HEK293 (cell line): ENCODE measurements at regions not wholly inside any gene's neighbourhood (a gene's known extent, or its start where the extent isn't known, plus 50 kb on each side); places are given as distances from the start of the nearest gene placed in this dataset.

Experiments used
- CTCF ChIA-PET: fragments of 350-600 bp; formaldehyde crosslinking; extraction: SDS; loops from one replicate; lab custom pipeline; 2021; ENCODE audit warnings: antibody characterized with exemption; lab: Yijun Ruan, JAX
- POLR2A ChIA-PET: fragments of 300-600 bp; formaldehyde crosslinking; extraction: SDS; loops from one replicate; lab custom pipeline; 2020; ENCODE audit warnings: antibody characterized with exemption, inconsistent platforms; lab: Yijun Ruan, JAX
- H3K27ac ChIP-seq: fragments of 200-500 bp; sonication (Bioruptor generic); 2 replicates; pipeline ENCODE4 v1.5.1; 2014; ENCODE audit warnings: low read depth, low read length, control low read depth, inconsistent platforms; ENCODE audit errors: extremely low read depth
- H3K36me3 ChIP-seq, 2 experiments: fragments of 200-500 bp in 1 of 2; sonication (Bioruptor generic) in 1 of 2; 1 replicate in 1 of 2; 2 replicates in 1 of 2; pipeline ENCODE4 v1.5.1; 2014 to 2017; ENCODE audit warnings: inconsistent platforms in 2 of 2, low read length in 2 of 2; ENCODE audit not compliant: control insufficient read depth in 2 of 2, insufficient read depth in 1 of 2
- H3K4me1 ChIP-seq: fragments of 200-500 bp; sonication (Bioruptor generic); 2 replicates; pipeline ENCODE4 v1.5.1; 2014; ENCODE audit warnings: mild to moderate bottlenecking, low read length, inconsistent platforms; ENCODE audit not compliant: control insufficient read depth, insufficient read depth
- H3K4me3 ChIP-seq: 2 replicates; pipeline ENCODE4 v1.5.1; 2011; ENCODE audit warnings: low read depth, mild to moderate bottlenecking, control low read depth, low read length, moderate library complexity
- H3K9me3 ChIP-seq: fragments of 200-500 bp; sonication (Bioruptor generic); 2 replicates; pipeline ENCODE4 v1.5.1; 2014; ENCODE audit warnings: low read depth, low read length, inconsistent platforms; ENCODE audit not compliant: control insufficient read depth, insufficient read depth
- BCL11A ChIP-seq: fragments of 450-650 bp; formaldehyde crosslinking; IDR thresholded peaks from 2 replicates; pipeline ENCODE4 v1.5.1; 2016; ENCODE audit warnings: low read depth, missing biosample characterization, missing genetic modification characterization
- GLIS2 ChIP-seq: fragments of 450-650 bp; formaldehyde crosslinking; IDR thresholded peaks from 2 replicates; pipeline ENCODE4 v1.5.1; 2016; ENCODE audit warnings: missing biosample characterization, missing genetic modification characterization
- IKZF3 ChIP-seq: fragments of 450-650 bp; IDR thresholded peaks from 2 replicates; pipeline ENCODE4 v1.5.0; 2018; ENCODE audit warnings: missing biosample characterization, mild to moderate bottlenecking, missing genetic modification characterization, moderate library complexity
- MEIS1 ChIP-seq: sonication (generic); formaldehyde crosslinking; IDR thresholded peaks from 2 replicates; pipeline ENCODE4 v1.8.1; 2022; ENCODE audit warnings: missing genetic modification reagents, mild to moderate bottlenecking, borderline replicate concordance
- MYNN ChIP-seq: fragments of 450-650 bp; formaldehyde crosslinking; IDR thresholded peaks from 2 replicates; pipeline ENCODE4 v1.5.1; 2016; ENCODE audit warnings: missing biosample characterization, missing genetic modification characterization, borderline replicate concordance
- REPIN1 ChIP-seq: fragments of 450-650 bp; formaldehyde crosslinking; IDR thresholded peaks from 2 replicates; pipeline ENCODE4 v1.5.1; 2017; ENCODE audit warnings: missing biosample characterization, missing genetic modification characterization, low read depth
- REST ChIP-seq: fragments of 450-650 bp; formaldehyde crosslinking; IDR thresholded peaks from 2 replicates; pipeline ENCODE4 v1.5.1; 2016; ENCODE audit warnings: missing biosample characterization, missing genetic modification characterization
- SALL2 ChIP-seq: fragments of 450-650 bp; formaldehyde crosslinking; IDR thresholded peaks from 2 replicates; pipeline ENCODE4 v1.5.0; 2017; ENCODE audit warnings: missing biosample characterization, mild to moderate bottlenecking, missing genetic modification characterization, borderline replicate concordance
- ZBTB1 ChIP-seq: fragments of 450-650 bp; formaldehyde crosslinking; IDR thresholded peaks from 2 replicates; pipeline ENCODE4 v1.5.1; 2016; ENCODE audit warnings: missing biosample characterization, missing genetic modification characterization
- ZFP69B ChIP-seq: fragments of 450-650 bp; formaldehyde crosslinking; IDR thresholded peaks from 2 replicates; pipeline ENCODE4 v1.5.1; 2016; ENCODE audit warnings: missing biosample characterization, missing genetic modification characterization
- ZNF174 ChIP-seq: fragments of 450-650 bp; formaldehyde crosslinking; IDR thresholded peaks from 2 replicates; pipeline ENCODE4 v1.5.0; 2017; ENCODE audit warnings: missing biosample characterization, mild to moderate bottlenecking, missing genetic modification characterization
- ZNF175 ChIP-seq: fragments of 450-650 bp; formaldehyde crosslinking; IDR thresholded peaks from 2 replicates; pipeline ENCODE4 v1.5.1; 2016; ENCODE audit warnings: missing biosample characterization, missing genetic modification characterization
- ZNF202 ChIP-seq: fragments of 450-650 bp; formaldehyde crosslinking; IDR thresholded peaks from 2 replicates; pipeline ENCODE4 v1.5.1; 2016; ENCODE audit warnings: missing biosample characterization, missing genetic modification characterization, borderline replicate concordance
- ZNF223 ChIP-seq: fragments of 450-650 bp; formaldehyde crosslinking; IDR thresholded peaks from 2 replicates; pipeline ENCODE4 v1.5.1; 2016; ENCODE audit warnings: missing biosample characterization, missing genetic modification characterization
- ZNF341 ChIP-seq: fragments of 450-650 bp; formaldehyde crosslinking; IDR thresholded peaks from 2 replicates; pipeline ENCODE4; 2016; ENCODE audit warnings: low read depth, missing biosample characterization, missing genetic modification characterization
- ZNF529 ChIP-seq: fragments of 450-650 bp; formaldehyde crosslinking; IDR thresholded peaks from 2 replicates; pipeline ENCODE4 v1.5.1; 2017; ENCODE audit warnings: missing genetic modification characterization, missing biosample characterization; ENCODE audit not compliant: insufficient replicate concordance
- ZNF548 ChIP-seq: fragments of 450-650 bp; formaldehyde crosslinking; IDR thresholded peaks from 2 replicates; pipeline ENCODE4 v1.5.1; 2016; ENCODE audit warnings: missing biosample characterization, missing genetic modification characterization
- ZNF560 ChIP-seq: fragments of 450-650 bp; formaldehyde crosslinking; IDR thresholded peaks from 2 replicates; pipeline ENCODE4 v1.5.1; 2017; ENCODE audit warnings: missing biosample characterization, missing genetic modification characterization, borderline replicate concordance
- ZNF580 ChIP-seq: fragments of 450-650 bp; formaldehyde crosslinking; IDR thresholded peaks from 2 replicates; pipeline ENCODE4 v1.5.1; 2016; ENCODE audit warnings: missing biosample characterization, missing genetic modification characterization
- ZNF701 ChIP-seq: fragments of 450-650 bp; formaldehyde crosslinking; IDR thresholded peaks from 2 replicates; pipeline ENCODE4 v1.5.1; 2016; ENCODE audit warnings: missing biosample characterization, missing genetic modification characterization
- ZNF777 ChIP-seq: fragments of 450-650 bp; formaldehyde crosslinking; IDR thresholded peaks from 2 replicates; pipeline ENCODE4 v1.5.1; 2017; ENCODE audit warnings: missing biosample characterization, missing genetic modification characterization, borderline replicate concordance
- ZNF837 ChIP-seq: fragments of 450-650 bp; formaldehyde crosslinking; IDR thresholded peaks from 2 replicates; pipeline ENCODE4 v1.5.1; 2016; ENCODE audit warnings: missing biosample characterization, missing genetic modification characterization
- ZSCAN30 ChIP-seq: fragments of 450-650 bp; IDR thresholded peaks from 2 replicates; pipeline ENCODE4 v1.5.1; 2018; ENCODE audit warnings: missing biosample characterization, mild to moderate bottlenecking, missing genetic modification characterization, moderate library complexity

GRCh38 chr5:73300337-73301207 lies 127.6 kb downstream of the TMEM174 start:
- TF ChIP-seq ZNF341 (tag by site-specific recombination): no peak
- no peak for TF ChIP-seq REST (tag by site-specific recombination)
- no peak for TF ChIP-seq MEIS1
- no peak for TF ChIP-seq ZNF174 (tag by site-specific recombination)
- TF ChIP-seq MYNN: no peak
- TF ChIP-seq ZNF777 (tag by site-specific recombination): no peak
- no peak for TF ChIP-seq BCL11A (tag by site-specific recombination)
- TF ChIP-seq ZNF529 (tag by site-specific recombination): no peak
- no peak for TF ChIP-seq ZNF580 (tag by site-specific recombination)
- TF ChIP-seq SALL2: no peak
- no peak for TF ChIP-seq ZBTB1 (tag by site-specific recombination)
- no peak for TF ChIP-seq REPIN1 (tag by site-specific recombination)
- no peak for TF ChIP-seq ZNF175 (tag by site-specific recombination)
- H3K36me3 ChIP-seq: no peaks in the 10 kb centered on the region
- no peak overlapping the region for H3K27ac ChIP-seq
- H3K9me3 ChIP-seq: no peaks in the 10 kb centered on the region
- ChIA-PET CTCF (no interaction called here), POLR2A (no interaction called here)
- no peak overlapping the region for H3K4me3 ChIP-seq
- peaks cover 6% of the 10 kb centered on the region for H3K4me1 ChIP-seq

DNA sequence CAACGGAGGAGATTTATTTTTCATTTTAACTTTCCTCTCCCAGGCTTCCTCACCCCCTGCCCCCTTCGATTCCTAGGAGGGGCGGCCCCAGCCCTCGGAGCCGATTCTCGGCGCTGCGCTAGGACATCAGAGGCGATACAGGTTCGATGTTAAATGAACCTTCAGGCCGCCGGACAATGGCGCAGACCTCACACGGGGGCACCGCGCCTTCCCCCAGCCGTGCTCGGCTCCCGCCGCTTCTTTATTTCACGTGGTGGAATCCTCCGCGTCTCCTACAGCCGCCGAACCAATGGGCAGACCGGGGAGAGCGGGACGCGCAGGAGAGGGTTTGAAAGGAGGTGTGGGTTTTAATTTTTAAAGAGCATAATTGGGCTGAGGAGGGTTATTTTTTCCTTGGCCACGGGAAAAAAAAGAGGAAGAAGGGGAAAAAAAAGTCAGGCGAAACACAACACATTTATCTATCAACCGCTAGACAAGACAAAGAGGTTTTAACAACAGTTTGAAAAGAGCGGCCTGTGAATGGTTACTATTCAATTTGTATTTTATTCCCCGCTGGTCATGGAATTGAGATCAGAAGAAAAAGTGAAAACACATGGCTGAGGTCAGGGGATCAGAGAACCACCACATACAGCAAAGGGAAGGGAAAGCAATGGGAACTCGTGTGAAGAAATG lies 126.8 kb downstream of the TMEM174 start:
- POLR2A ChIA-PET: no interaction called here

GRCh38 chr5:73298772-73299630 lies 126.0 kb downstream of the TMEM174 start:
- ChIA-PET POLR2A (no interaction called here), CTCF (interaction anchor here (0.6 to 1.3 kb wide), 6 partner anchors 10 to 102 kb away, joined by 3 to 5 read pairs (median 3); no protein-coding TSS in a partner anchor)
- H3K27ac ChIP-seq: no peak overlapping the region; the same call in 1 of the 2 replicates
- peak overlapping the region; percentile 31 for H3K4me3 ChIP-seq
- H3K36me3 ChIP-seq: no peaks in the 10 kb centered on the region
- no peaks in the 10 kb centered on the region for H3K9me3 ChIP-seq
- H3K4me1 ChIP-seq: peaks cover 9% of the 10 kb centered on the region
- no peak for TF ChIP-seq ZFP69B (tag by site-specific recombination)
- peak; percentile 41; the same call in 1 of the 2 replicates for TF ChIP-seq ZSCAN30
- TF ChIP-seq ZNF701: no peak
- TF ChIP-seq ZNF223 (tag by site-specific recombination): no peak
- TF ChIP-seq IKZF3 (tag by site-specific recombination): 0 out of 2 replicates have a peak, but pooled peaks have one; percentile 45
- TF ChIP-seq ZNF560 (tag by site-specific recombination): no peak
- TF ChIP-seq ZNF837 (tag by site-specific recombination): no peak
- TF ChIP-seq BCL11A (tag by site-specific recombination): no peak
- no peak for TF ChIP-seq ZNF548
- TF ChIP-seq GLIS2 (tag by site-specific recombination): 0 out of 2 replicates have a peak, but pooled peaks have one; percentile 14
- TF ChIP-seq ZNF341 (tag by site-specific recombination): peak; percentile 21; the same call in 1 of the 2 replicates
- 0 out of 2 replicates have a peak, but pooled peaks have one; percentile 33 for TF ChIP-seq ZNF777 (tag by site-specific recombination)

More for the DNA sequence above, 126.8 kb downstream of the TMEM174 start:
- TF ChIP-seq ZNF202 (tag by site-specific recombination) (peak; percentile 18; the same call in 1 of the 2 replicates), GLIS2 (tag by site-specific recombination) (no peak)
- CTCF ChIA-PET: interaction anchor here (0.7 kb wide), 1 partner anchor 11 kb away, joined by 3 read pairs; no protein-coding TSS in a partner anchor
- Histone ChIP-seq H3K4me3 (no peak overlapping the region), H3K9me3 (no peaks in the 10 kb centered on the region), H3K36me3 (no peaks in the 10 kb centered on the region), H3K27ac (no peak overlapping the region), H3K4me1 (peaks cover 6% of the 10 kb centered on the region)
